ENCODE measurements at regions not wholly inside any gene's neighbourhood (a gene's known extent, or its start where the extent isn't known, plus 50 kb on each side); places are given as distances from the start of the nearest gene placed in this dataset.
"Not testable (repeated sequence)": the region's sequence is repeated elsewhere in the genome, so short reads cannot be mapped to it uniquely, and the experiment has no call there.

- H3K27me3 Mint-ChIP-seq, result no peaks in the 10 kb centered on the region
- no peak overlapping the region for H3K27ac Mint-ChIP-seq
- H3K36me3 Mint-ChIP-seq, result no peaks in the 10 kb centered on the region
- DNase-seq, result no peak
- Histone ChIP-seq H3K27me3 (ENCODE audit: insufficient read depth, low read length, poor library complexity, severe bottlenecking) (no peaks in the 10 kb centered on the region), H3K4me3 (ENCODE audit: low read length) (no peak overlapping the region), H3K27ac (ENCODE audit: low read depth, low read length) (no peak overlapping the region), H3K9me3 (ENCODE audit: low read length) (no peaks in the 10 kb centered on the region), H3K36me3 (ENCODE audit: insufficient read depth, low read length) (no peaks in the 10 kb centered on the region), H3K4me1 (ENCODE audit: insufficient read depth, low read length) (no peaks in the 10 kb centered on the region)
- no peak overlapping the region for H3K4me3 Mint-ChIP-seq
- ChIA-PET CTCF (interaction anchor here (1.0 kb wide), 1 partner anchor 24 kb away, joined by 3 read pairs; no protein-coding TSS in a partner anchor), POLR2A (no interaction called here)
- H3K4me1 Mint-ChIP-seq, result no peaks in the 10 kb centered on the region
- H3K9me3 Mint-ChIP-seq, result peaks cover 0 to 5% (median 0%) of the 10 kb centered on the region in 5 donors
These were observed 86.4 kb upstream of the DGKB start for GRCh38 chr7:14988941-14989340.

GRCh38 chr7:14978687-14979086 lies 76.1 kb upstream of the DGKB start:
- H3K27ac ChIP-seq (ENCODE audit: low read depth, low read length), result no peak overlapping the region
- Mint-ChIP-seq H3K27ac (no peak overlapping the region), H3K4me3 (no peak overlapping the region), H3K4me1 (no peaks in the 10 kb centered on the region), H3K27me3 (no peaks in the 10 kb centered on the region), H3K9me3 (peaks cover 0 to 12% (median 5%) of the 10 kb centered on the region in 5 donors), H3K36me3 (peaks cover 0 to 3% (median 0%) of the 10 kb centered on the region in 3 donors)
- no peaks in the 10 kb centered on the region for H3K36me3 ChIP-seq (ENCODE audit: insufficient read depth, low read length)
- CTCF ChIA-PET, result no interaction called here
- no peaks in the 10 kb centered on the region for H3K27me3 ChIP-seq (ENCODE audit: insufficient read depth, low read length, poor library complexity, severe bottlenecking)
- H3K9me3 ChIP-seq (ENCODE audit: low read length), result no peaks in the 10 kb centered on the region
- DNase-seq, result no peak
- H3K4me3 ChIP-seq (ENCODE audit: low read length), result no peak overlapping the region
- H3K4me1 ChIP-seq (ENCODE audit: insufficient read depth, low read length), result no peaks in the 10 kb centered on the region
- POLR2A ChIA-PET, result no interaction called here

GRCh38 chr7:14974688-14975087 lies 72.1 kb upstream of the DGKB start:
- no peak overlapping the region for H3K4me3 ChIP-seq (ENCODE audit: low read length)
- Mint-ChIP-seq H3K4me3 (no peak overlapping the region), H3K4me1 (no peaks in the 10 kb centered on the region), H3K9me3 (peaks cover 0 to 6% (median 0%) of the 10 kb centered on the region in 5 donors), H3K27ac (no peak overlapping the region), H3K36me3 (no peaks in the 10 kb centered on the region), H3K27me3 (no peaks in the 10 kb centered on the region)
- ChIA-PET CTCF (no interaction called here), POLR2A (no interaction called here)
- H3K9me3 ChIP-seq (ENCODE audit: low read length), result no peaks in the 10 kb centered on the region
- H3K27me3 ChIP-seq (ENCODE audit: insufficient read depth, low read length, poor library complexity, severe bottlenecking), result no peaks in the 10 kb centered on the region
- H3K27ac ChIP-seq (ENCODE audit: low read depth, low read length), result no peak overlapping the region
- no peaks in the 10 kb centered on the region for H3K36me3 ChIP-seq (ENCODE audit: insufficient read depth, low read length)
- H3K4me1 ChIP-seq (ENCODE audit: insufficient read depth, low read length), result no peaks in the 10 kb centered on the region
- DNase-seq, result no peak

- Histone ChIP-seq H3K4me1 (ENCODE audit: insufficient read depth, low read length) (no peaks in the 10 kb centered on the region), H3K27ac (ENCODE audit: low read depth, low read length) (no peak overlapping the region), H3K36me3 (ENCODE audit: insufficient read depth, low read length) (no peaks in the 10 kb centered on the region), H3K4me3 (ENCODE audit: low read length) (no peak overlapping the region), H3K9me3 (ENCODE audit: low read length) (no peaks in the 10 kb centered on the region), H3K27me3 (ENCODE audit: insufficient read depth, low read length, poor library complexity, severe bottlenecking) (no peaks in the 10 kb centered on the region)
- Mint-ChIP-seq H3K27ac (no peak overlapping the region), H3K4me1 (no peaks in the 10 kb centered on the region), H3K4me3 (no peak overlapping the region), H3K27me3 (no peaks in the 10 kb centered on the region), H3K9me3 (peaks cover 0 to 6% (median 0%) of the 10 kb centered on the region in 5 donors), H3K36me3 (no peaks in the 10 kb centered on the region)
- DNase-seq, result no peak
- POLR2A ChIA-PET, result no interaction called here
- CTCF ChIA-PET, result no interaction called here
These were observed 71.3 kb upstream of the DGKB start for GRCh38 chr7:14973712-14974428.

- H3K4me3 ChIP-seq (ENCODE audit: low read length); DNase-seq; H3K27ac ChIP-seq (ENCODE audit: low read depth, low read length); H3K4me1 Mint-ChIP-seq; H3K4me1 ChIP-seq (ENCODE audit: insufficient read depth, low read length); H3K27ac Mint-ChIP-seq; CTCF ChIA-PET; H3K36me3 ChIP-seq (ENCODE audit: insufficient read depth, low read length); H3K36me3 Mint-ChIP-seq; H3K4me3 Mint-ChIP-seq; H3K9me3 ChIP-seq (ENCODE audit: low read length); H3K27me3 ChIP-seq (ENCODE audit: insufficient read depth, low read length, poor library complexity, severe bottlenecking); H3K9me3 Mint-ChIP-seq; H3K27me3 Mint-ChIP-seq; POLR2A ChIA-PET: not testable (repeated sequence)
These were observed 69.1 kb upstream of the DGKB start for GRCh38 chr7:14971678-14972077.

- DNase-seq; H3K4me1 Mint-ChIP-seq; H3K27ac ChIP-seq (ENCODE audit: low read depth, low read length); H3K9me3 Mint-ChIP-seq; H3K4me3 ChIP-seq (ENCODE audit: low read length); H3K36me3 ChIP-seq (ENCODE audit: insufficient read depth, low read length); POLR2A ChIA-PET; H3K27me3 Mint-ChIP-seq; H3K4me3 Mint-ChIP-seq; H3K36me3 Mint-ChIP-seq; H3K27ac Mint-ChIP-seq; H3K27me3 ChIP-seq (ENCODE audit: insufficient read depth, low read length, poor library complexity, severe bottlenecking); H3K4me1 ChIP-seq (ENCODE audit: insufficient read depth, low read length); CTCF ChIA-PET; H3K9me3 ChIP-seq (ENCODE audit: low read length): not testable (repeated sequence)
These were observed 64.8 kb upstream of the DGKB start for GRCh38 chr7:14967376-14967775.

- Mint-ChIP-seq H3K9me3 (peaks cover 0 to 5% (median 0%) of the 10 kb centered on the region in 5 donors), H3K4me1 (no peaks in the 10 kb centered on the region), H3K27ac (no peak overlapping the region), H3K4me3 (no peak overlapping the region), H3K27me3 (no peaks in the 10 kb centered on the region), H3K36me3 (no peaks in the 10 kb centered on the region)
- Histone ChIP-seq H3K27me3 (ENCODE audit: insufficient read depth, low read length, poor library complexity, severe bottlenecking) (no peaks in the 10 kb centered on the region), H3K4me3 (ENCODE audit: low read length) (no peak overlapping the region), H3K9me3 (ENCODE audit: low read length) (no peaks in the 10 kb centered on the region), H3K27ac (ENCODE audit: low read depth, low read length) (no peak overlapping the region), H3K4me1 (ENCODE audit: insufficient read depth, low read length) (no peaks in the 10 kb centered on the region), H3K36me3 (ENCODE audit: insufficient read depth, low read length) (no peaks in the 10 kb centered on the region)
- no peak for DNase-seq
- ChIA-PET POLR2A (no interaction called here), CTCF (no interaction called here)
These were observed 60.2 kb upstream of the DGKB start for GRCh38 chr7:14962778-14963177.

- no peak overlapping the region for H3K4me3 ChIP-seq (ENCODE audit: low read length)
These were observed 58.2 kb upstream of the DGKB start for GRCh38 chr7:14960721-14961120.

More at GRCh38 chr7:14960721-14961120, 58.2 kb upstream of the DGKB start:
- Mint-ChIP-seq H3K9me3 (peaks cover 0 to 5% (median 0%) of the 10 kb centered on the region in 5 donors), H3K27me3 (no peaks in the 10 kb centered on the region), H3K4me3 (no peak overlapping the region), H3K27ac (no peak overlapping the region), H3K4me1 (no peaks in the 10 kb centered on the region), H3K36me3 (no peaks in the 10 kb centered on the region)
- H3K27me3 ChIP-seq (ENCODE audit: insufficient read depth, low read length, poor library complexity, severe bottlenecking), result no peaks in the 10 kb centered on the region
- H3K36me3 ChIP-seq (ENCODE audit: insufficient read depth, low read length), result no peaks in the 10 kb centered on the region
- no peak for DNase-seq
- no peaks in the 10 kb centered on the region for H3K4me1 ChIP-seq (ENCODE audit: insufficient read depth, low read length)
- POLR2A ChIA-PET, result no interaction called here
- H3K27ac ChIP-seq (ENCODE audit: low read depth, low read length), result no peak overlapping the region
- CTCF ChIA-PET, result no interaction called here
- H3K9me3 ChIP-seq (ENCODE audit: low read length), result no peaks in the 10 kb centered on the region
